AG04450 (cell line): ENCODE measurements at regions not wholly inside any gene's neighbourhood (a gene's known extent, or its start where the extent isn't known, plus 50 kb on each side); places are given as distances from the start of the nearest gene placed in this dataset.

Source experiments
- CTCF ChIA-PET: fragments of 300-600, 350-600 bp; formaldehyde crosslinking; extraction: SDS; loops from one replicate; lab custom pipeline; 2022; ENCODE audit warnings: antibody characterized with exemption, inconsistent platforms; lab: Charles Lee
- POLR2A ChIA-PET: fragments of 350-600 bp; formaldehyde crosslinking; extraction: SDS; loops from one replicate; lab custom pipeline; 2021; ENCODE audit warnings: antibody characterized with exemption, inconsistent platforms; lab: Yijun Ruan, JAX
- DNase-seq: peaks from one replicate; pipeline ENCODE4 v3.0.0-alpha.2; 2011; ENCODE audit warnings: low read depth, low spot score
- H3K27ac ChIP-seq: one replicate; pipeline ENCODE4 v1.5.1; 2012; ENCODE audit warnings: low read depth, low read length, control low read depth
- H3K27me3 ChIP-seq: one replicate; pipeline ENCODE4 v1.6.0; 2012; ENCODE audit warnings: low read length; ENCODE audit not compliant: control insufficient read depth, insufficient read depth
- H3K4me3 ChIP-seq: 2 replicates; pipeline ENCODE4 v1.5.1; 2011; ENCODE audit warnings: mild to moderate bottlenecking, low read depth, low read length, control low read depth
- H3K9me3 ChIP-seq: 2 replicates; pipeline ENCODE4 v1.5.1; 2012; ENCODE audit warnings: low read length; ENCODE audit not compliant: control insufficient read depth, insufficient read depth
- TF ChIP-seq, protein P1 (sequence below): IDR thresholded peaks from 2 replicates; pipeline ENCODE4 v1.5.1; 2011; ENCODE audit warnings: low read depth, low read length, control low read depth, inconsistent platforms

DNA sequence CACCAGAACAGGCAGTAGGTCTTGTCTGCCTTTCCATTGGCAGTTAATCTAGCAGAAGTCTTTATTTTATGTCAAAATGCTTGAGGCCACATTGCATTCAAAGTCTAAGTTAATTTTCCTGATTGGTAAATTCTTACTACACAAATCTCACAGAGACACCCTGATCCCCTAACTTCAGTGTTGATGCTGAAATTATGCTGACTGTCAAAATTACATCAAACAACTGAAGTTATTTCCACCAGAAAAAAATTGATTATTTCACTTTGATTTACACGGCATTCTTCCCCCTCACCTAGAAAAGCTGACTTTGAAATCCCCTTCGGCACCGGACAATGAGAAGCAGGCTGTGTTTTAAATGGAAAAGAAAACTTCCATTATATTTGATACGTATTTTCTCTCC, 99.1 kb downstream of the MAF start:
- H3K27ac ChIP-seq = no peak overlapping the region
- CTCF ChIA-PET = no interaction called here
- POLR2A ChIA-PET = no interaction called here

DNA sequence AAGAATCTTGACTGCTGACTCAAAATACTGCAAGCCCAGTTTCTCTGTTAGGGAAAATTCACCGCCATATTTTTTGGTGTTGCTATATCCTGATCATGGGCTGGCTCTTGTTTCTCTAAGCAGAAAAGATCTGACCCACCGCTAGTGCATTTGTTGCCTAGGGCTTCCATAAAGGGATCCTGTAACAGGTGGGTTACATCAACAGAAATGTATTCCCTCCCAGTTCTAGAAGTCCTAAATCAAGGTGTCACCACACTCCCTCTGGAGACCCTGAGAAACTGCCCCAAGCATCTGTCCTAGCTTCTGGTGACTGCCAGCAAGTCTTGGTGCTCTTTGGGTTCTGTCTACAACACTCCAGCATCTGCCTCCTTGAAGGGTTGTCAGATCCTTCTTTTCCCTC, 99.7 kb downstream of the MAF start:
- H3K9me3 ChIP-seq = peaks cover 22% of the 10 kb centered on the region
- DNase-seq = no peak
- ChIA-PET CTCF (no interaction called here), POLR2A (no interaction called here)
- H3K27me3 ChIP-seq = no peaks in the 10 kb centered on the region
- H3K4me3 ChIP-seq = no peak overlapping the region
- H3K27ac ChIP-seq = no peak overlapping the region
- TF ChIP-seq, protein P1, sequence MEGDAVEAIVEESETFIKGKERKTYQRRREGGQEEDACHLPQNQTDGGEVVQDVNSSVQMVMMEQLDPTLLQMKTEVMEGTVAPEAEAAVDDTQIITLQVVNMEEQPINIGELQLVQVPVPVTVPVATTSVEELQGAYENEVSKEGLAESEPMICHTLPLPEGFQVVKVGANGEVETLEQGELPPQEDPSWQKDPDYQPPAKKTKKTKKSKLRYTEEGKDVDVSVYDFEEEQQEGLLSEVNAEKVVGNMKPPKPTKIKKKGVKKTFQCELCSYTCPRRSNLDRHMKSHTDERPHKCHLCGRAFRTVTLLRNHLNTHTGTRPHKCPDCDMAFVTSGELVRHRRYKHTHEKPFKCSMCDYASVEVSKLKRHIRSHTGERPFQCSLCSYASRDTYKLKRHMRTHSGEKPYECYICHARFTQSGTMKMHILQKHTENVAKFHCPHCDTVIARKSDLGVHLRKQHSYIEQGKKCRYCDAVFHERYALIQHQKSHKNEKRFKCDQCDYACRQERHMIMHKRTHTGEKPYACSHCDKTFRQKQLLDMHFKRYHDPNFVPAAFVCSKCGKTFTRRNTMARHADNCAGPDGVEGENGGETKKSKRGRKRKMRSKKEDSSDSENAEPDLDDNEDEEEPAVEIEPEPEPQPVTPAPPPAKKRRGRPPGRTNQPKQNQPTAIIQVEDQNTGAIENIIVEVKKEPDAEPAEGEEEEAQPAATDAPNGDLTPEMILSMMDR = no peak

More for the DNA sequence above, 99.1 kb downstream of the MAF start:
- Histone ChIP-seq H3K4me3 (no peak overlapping the region), H3K27me3 (no peaks in the 10 kb centered on the region), H3K9me3 (peaks cover 26% of the 10 kb centered on the region)
- TF ChIP-seq, protein P1 = no peak
- no peak for DNase-seq

DNA sequence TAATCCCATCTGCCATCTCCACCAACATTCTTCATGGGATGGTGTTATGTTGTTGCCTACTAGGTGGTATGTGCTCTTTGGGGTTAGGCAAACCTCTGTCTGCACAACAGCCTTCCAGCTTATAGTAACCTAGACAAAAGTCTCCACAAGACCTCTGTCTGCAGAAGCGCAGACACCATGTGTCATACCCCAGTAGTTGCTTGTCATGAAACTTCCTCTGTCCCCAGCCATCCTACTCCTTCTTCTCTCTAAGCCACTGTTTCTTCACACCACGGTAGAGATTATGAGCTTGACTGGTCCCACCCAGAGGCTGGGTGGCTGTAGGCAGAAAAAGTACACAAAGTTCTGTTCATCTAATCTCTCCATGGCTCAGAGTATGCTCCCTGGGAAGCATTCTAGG, 100.3 kb downstream of the MAF start:
- no peak for DNase-seq
- TF ChIP-seq, protein P1 = no peak
- ChIA-PET POLR2A (no interaction called here), CTCF (no interaction called here)
- H3K9me3 ChIP-seq = peaks cover 18% of the 10 kb centered on the region
- H3K27me3 ChIP-seq = no peaks in the 10 kb centered on the region
- no peak overlapping the region for H3K4me3 ChIP-seq
- no peak overlapping the region for H3K27ac ChIP-seq

DNA sequence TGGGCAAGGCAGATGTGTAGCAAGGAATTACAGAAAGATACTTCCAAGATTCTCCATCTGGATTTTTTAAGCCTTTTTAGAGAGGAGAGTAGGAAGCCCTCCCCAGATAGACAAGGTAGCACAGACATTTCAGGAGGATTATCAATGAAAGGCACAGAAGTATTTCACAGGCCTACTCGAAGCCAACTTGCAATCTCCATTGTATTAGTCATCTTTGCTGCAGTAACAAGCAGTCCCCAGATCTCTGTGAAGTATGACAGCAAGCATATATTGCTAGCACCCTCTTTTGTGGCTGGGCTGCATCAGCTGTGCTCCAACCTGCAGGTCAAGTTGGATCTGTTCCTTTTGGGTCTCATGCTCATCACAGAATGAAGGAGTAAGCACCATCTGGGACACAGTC, 101.6 kb downstream of the MAF start:
- TF ChIP-seq, protein P1 = no peak
- CTCF ChIA-PET = no interaction called here
- no peak for DNase-seq

DNA sequence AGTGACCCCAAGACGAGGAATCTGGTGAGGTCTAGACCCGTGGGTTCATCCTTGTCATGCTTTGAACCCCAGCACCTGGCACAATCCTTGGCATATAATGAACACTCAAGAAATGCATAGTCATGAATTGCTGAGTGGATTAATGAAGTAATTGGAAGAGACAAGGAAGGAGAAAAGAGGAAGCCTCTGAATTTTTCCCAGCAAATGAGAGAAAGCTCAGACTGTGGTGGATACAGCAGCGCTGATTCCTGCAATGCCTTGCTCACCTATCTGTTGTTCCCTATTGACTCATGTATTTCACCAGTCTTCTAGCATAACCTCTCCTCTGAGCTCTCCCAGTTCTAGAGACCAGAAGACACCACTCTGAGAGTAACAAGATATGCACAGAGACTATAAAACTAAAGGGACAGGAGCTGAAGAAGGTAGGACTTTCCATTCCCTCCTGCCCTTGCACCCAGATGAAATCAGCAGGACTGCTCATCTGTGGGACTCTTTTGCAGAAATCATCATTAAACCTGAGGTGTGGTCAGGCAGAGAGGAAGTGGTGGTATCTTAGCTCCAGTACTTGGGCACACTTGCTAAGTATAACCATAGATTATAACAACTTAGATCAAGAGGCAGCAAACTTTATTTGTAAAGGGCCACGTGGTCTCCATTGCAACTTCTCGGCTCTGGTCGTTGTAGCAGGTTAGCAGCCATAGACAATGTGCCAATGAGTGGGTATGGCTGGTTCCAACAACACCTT, 102.8 kb downstream of the MAF start:
- CTCF ChIA-PET = no interaction called here
- DNase-seq = no peak
- H3K9me3 ChIP-seq = peaks cover 16% of the 10 kb centered on the region
- POLR2A ChIA-PET = no interaction called here
- H3K27ac ChIP-seq = no peak overlapping the region
- H3K27me3 ChIP-seq = no peaks in the 10 kb centered on the region
- H3K4me3 ChIP-seq = no peak overlapping the region
- TF ChIP-seq, protein P1 = no peak

More for the DNA sequence above, 101.6 kb downstream of the MAF start:
- Histone ChIP-seq H3K27ac (no peak overlapping the region), H3K9me3 (peaks cover 16% of the 10 kb centered on the region), H3K27me3 (no peaks in the 10 kb centered on the region), H3K4me3 (no peak overlapping the region)
- POLR2A ChIA-PET = no interaction called here
